ENCODE measurements at regions not wholly inside any gene's neighbourhood (a gene's known extent, or its start where the extent isn't known, plus 50 kb on each side); places are given as distances from the start of the nearest gene placed in this dataset.

GRCh38 chr10:26621889-26622711, 75.4 kb upstream of the PDSS1 start:
- TF ChIP-seq CTCF (IDR thresholded peaks at IDR 0.05) = no peak
- peak; percentile 57 to 63 for TF ChIP-seq POLR2A (IDR thresholded peaks at IDR 0.05)

All from Peyer's patch (tissue), 4 donors.